ENCODE measurements at regions not wholly inside any gene's neighbourhood (a gene's known extent, or its start where the extent isn't known, plus 50 kb on each side); places are given as distances from the start of the nearest gene placed in this dataset.

- TF ChIP-seq FOXM1 (IDR thresholded peaks at IDR 0.05; ENCODE audit: low read depth) (no peak), NRF1 (IDR thresholded peaks at IDR 0.05; ENCODE audit: low read depth, low read length) (no peak), JUND (IDR thresholded peaks at IDR 0.05) (no peak), GATA2 (CRISPR knock-in tag; IDR thresholded peaks at IDR 0.05) (peak; percentile 72), MAX (IDR thresholded peaks at IDR 0.05; ENCODE audit: low read depth) (no peak), CHD2 (IDR thresholded peaks at IDR 0.05; ENCODE audit: low read length, partially characterized antibody) (no peak), RAD21 (IDR thresholded peaks at IDR 0.05; ENCODE audit: low read length) (peak; percentile 82), SIN3A (IDR thresholded peaks at IDR 0.05; ENCODE audit: borderline replicate concordance, low read depth, low read length) (no peak), RCOR1 (IDR thresholded peaks at IDR 0.05; ENCODE audit: low read length) (peak; percentile 84), NFIC (IDR thresholded peaks at IDR 0.05; ENCODE audit: borderline replicate concordance) (no peak), SMC3 (IDR thresholded peaks at IDR 0.05; ENCODE audit: low read depth, low read length) (peak; percentile 41; the same call in 1 of the 2 replicates), REST (IDR thresholded peaks at IDR 0.05; ENCODE audit: low read depth, low read length) (peak; percentile 29; the same call in 1 of the 2 replicates), USF1 (IDR thresholded peaks at IDR 0.05; ENCODE audit: borderline replicate concordance, low read depth) (no peak), TCF12 (IDR thresholded peaks at IDR 0.05) (peak; percentile 43; the same call in 1 of the 2 replicates)
Measured at GRCh38 chr20:5393218-5393870, 76.6 kb upstream of the PROKR2 start (continued).

- H3K9me3 ChIP-seq = no peaks in the 10 kb centered on the region
- peaks cover 0 to 28% of the 10 kb centered on the region in 2 experiments; a peak in 2 of 4 replicates for H3K4me1 ChIP-seq (ENCODE audit: control insufficient read depth in 1 of 2, insufficient read depth in 2 of 2, low read depth in 1 of 2, low read length in 1 of 2)
- 5% methylated on average over 3 of the region's 3 CpGs for WGBS (ENCODE audit: low lambda C conversion rate)
- ChIA-PET CTCF (interaction anchor here (1.1 to 3.8 kb wide), 6 partner anchors 12 to 185 kb away, joined by 3 to 69 read pairs (median 6); no protein-coding TSS in a partner anchor), POLR2A (no interaction called here)
- no peaks in the 10 kb centered on the region for H3K36me3 ChIP-seq (replicated peaks in 1 of 2; ENCODE audit: control insufficient read depth in 1 of 2, insufficient read depth in 2 of 2, low read length in 1 of 2)
- peak; percentile 39 for DNase-seq
- H3K79me2 ChIP-seq (ENCODE audit: insufficient read depth) = no peaks in the 10 kb centered on the region
- H3K27me3 ChIP-seq (ENCODE audit: insufficient read depth) = no peaks in the 10 kb centered on the region
- H3K9ac ChIP-seq = no peak overlapping the region
- no peak overlapping the region for H2AFZ ChIP-seq (ENCODE audit: low read depth)
- peak overlapping the region in 1 of 2 experiments; percentile 95; a peak in 2 of 4 replicates for H3K27ac ChIP-seq (ENCODE audit: low read depth in 2 of 2, low read length in 1 of 2)
- no peaks in the 10 kb centered on the region for H4K20me1 ChIP-seq (ENCODE audit: insufficient read depth)
- no peak overlapping the region for H3K4me2 ChIP-seq
- H3K9me2 ChIP-seq = no peaks in the 10 kb centered on the region
- no peaks in the 10 kb centered on the region for H3F3A ChIP-seq (replicated peaks; ENCODE audit: insufficient read depth)
- no peak overlapping the region for H3K4me3 ChIP-seq (ENCODE audit: low read depth in 2 of 2, low read length in 1 of 2)
- TF ChIP-seq SMC3 (IDR thresholded peaks at IDR 0.05; ENCODE audit: low read depth, low read length) = no peak
- TF ChIP-seq GABPA (IDR thresholded peaks at IDR 0.05; ENCODE audit: low read depth) = no peak
- TF ChIP-seq RCOR1 (IDR thresholded peaks at IDR 0.05; ENCODE audit: low read length) = peak; percentile 57; the same call in 1 of the 2 replicates
- no peak for TF ChIP-seq RXRA (IDR thresholded peaks at IDR 0.05; ENCODE audit: borderline replicate concordance, low read depth)
- no peak for TF ChIP-seq SIN3A (IDR thresholded peaks at IDR 0.05; ENCODE audit: borderline replicate concordance, low read depth, low read length)
- peak; percentile 34 for TF ChIP-seq CHD2 (IDR thresholded peaks at IDR 0.05; ENCODE audit: low read length, partially characterized antibody)
- TF ChIP-seq NRF1 (IDR thresholded peaks at IDR 0.05; ENCODE audit: low read depth, low read length) = no peak
- TF ChIP-seq GATA2 (CRISPR knock-in tag; IDR thresholded peaks at IDR 0.05) = peak; percentile 49; the same call in 1 of the 2 replicates
- no peak for TF ChIP-seq IRF3 (IDR thresholded peaks at IDR 0.05; ENCODE audit: low read depth, low read length)
- no peak; the same call in 1 of the 2 replicates for TF ChIP-seq RAD21 (IDR thresholded peaks at IDR 0.05; ENCODE audit: low read length)
- TF ChIP-seq ELF1 (IDR thresholded peaks at IDR 0.05) = no peak
- TF ChIP-seq TAF1 (IDR thresholded peaks at IDR 0.05; ENCODE audit: borderline replicate concordance, low read depth, low read length) = no peak
- TF ChIP-seq REST (IDR thresholded peaks at IDR 0.05; ENCODE audit: low read depth, low read length) = no peak
- no peak for TF ChIP-seq POLR2AphosphoS5 (IDR thresholded peaks at IDR 0.05; ENCODE audit: low read depth, low read length)
Measured at GRCh38 chr20:5390720-5391119, 74.0 kb upstream of the PROKR2 start.

Data from SK-N-SH (cell line).